ENCODE measurements at regions not wholly inside any gene's neighbourhood (a gene's known extent, or its start where the extent isn't known, plus 50 kb on each side); places are given as distances from the start of the nearest gene placed in this dataset.

- no peak for TF ChIP-seq CTCF (conservative IDR thresholded peaks at IDR 0.05; ENCODE audit: low read depth, low read length)
- no peak for TF ChIP-seq EZH2phosphoT487 (IDR thresholded peaks at IDR 0.05; ENCODE audit: borderline replicate concordance, low read length)
- no peak for TF ChIP-seq EZH2 (IDR thresholded peaks at IDR 0.05; ENCODE audit: low read length, unreplicated experiment)
These were observed 174.6 kb upstream of the IVNS1ABP start for GRCh38 chr1:185491604-185492003.

All from PC-3 (cell line).